Brain microvascular endothelial cell (primary cell): ENCODE measurements at regions not wholly inside any gene's neighbourhood (a gene's known extent, or its start where the extent isn't known, plus 50 kb on each side); places are given as distances from the start of the nearest gene placed in this dataset.

Source experiments
- DNase-seq: peaks from one replicate; pipeline ENCODE4 v3.0.0-alpha.2; 2020
- H3K27ac ChIP-seq: fragments of 250-450 bp; sonication (Bioruptor Pico); 2 replicates; pipeline ENCODE4 v1.5.1; 2020; ENCODE audit warnings: mild to moderate bottlenecking, moderate library complexity
- H3K27me3 ChIP-seq: fragments of 250-450 bp; sonication (Bioruptor Pico); replicated peaks from 2 replicates; pipeline ENCODE4 v1.5.1; 2020; ENCODE audit warnings: mild to moderate bottlenecking
- H3K36me3 ChIP-seq: fragments of 250-450 bp; sonication (Bioruptor Pico); replicated peaks from 2 replicates; pipeline ENCODE4 v1.5.1; 2020; ENCODE audit warnings: mild to moderate bottlenecking
- H3K4me3 ChIP-seq: 2 replicates; pipeline ENCODE4 v1.5.1; 2011; ENCODE audit warnings: low read depth, mild to moderate bottlenecking, control low read depth, low read length, moderate library complexity
- in situ Hi-C: cut with HindIII; loops from 2 replicates; pipeline ENCODE4 v1.10.0; 2017; ENCODE audit warnings: low sequenced_read_pairs, low pct_ligation_motif_present
- TF ChIP-seq, protein P1 (sequence below): IDR thresholded peaks from 2 replicates; pipeline ENCODE4 v1.5.1; 2011; ENCODE audit warnings: low read depth, mild to moderate bottlenecking, moderate library complexity, low read length, control low read depth, inconsistent platforms; ENCODE audit errors: missing control alignments

DNA sequence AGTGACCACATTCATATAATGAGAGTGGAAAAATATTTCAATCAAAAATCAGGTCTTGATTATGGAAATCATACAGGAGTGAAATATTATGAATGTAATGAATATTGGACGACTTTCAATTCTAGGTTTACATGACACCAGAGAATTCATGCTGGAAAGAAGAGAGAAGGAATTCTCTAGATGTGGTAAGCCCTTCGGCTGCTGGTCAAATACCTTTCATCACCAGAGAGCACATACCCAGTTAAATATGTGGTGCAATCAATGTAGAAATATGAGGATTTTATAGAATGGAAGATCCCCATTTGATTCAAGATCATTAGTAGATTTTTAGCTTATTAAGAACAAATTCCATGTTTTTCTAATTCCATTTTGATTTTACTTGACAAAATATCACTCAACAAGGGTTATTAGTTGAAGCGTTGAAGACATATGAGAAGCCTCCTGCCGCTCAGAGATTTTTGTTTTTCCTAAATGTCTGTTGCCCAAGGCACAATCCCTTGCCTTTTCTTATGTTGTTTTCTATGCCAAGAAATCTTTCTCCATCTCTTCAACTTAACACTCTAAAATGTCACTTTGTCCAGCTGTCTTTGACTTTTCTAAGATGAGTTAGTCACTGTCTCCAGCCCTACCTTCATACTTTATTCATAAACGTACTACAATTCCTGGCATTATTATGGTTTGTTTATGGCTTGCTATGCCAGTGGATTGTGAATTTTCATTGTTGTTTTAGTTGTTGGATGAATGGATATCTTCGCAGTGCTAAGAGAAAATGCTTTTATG, 72.8 kb upstream of the ZDHHC17 start:
- in situ Hi-C loops: no loop called here
- H3K27me3 ChIP-seq: no peaks in the 10 kb centered on the region
- DNase-seq: no peak
- TF ChIP-seq, protein P1, sequence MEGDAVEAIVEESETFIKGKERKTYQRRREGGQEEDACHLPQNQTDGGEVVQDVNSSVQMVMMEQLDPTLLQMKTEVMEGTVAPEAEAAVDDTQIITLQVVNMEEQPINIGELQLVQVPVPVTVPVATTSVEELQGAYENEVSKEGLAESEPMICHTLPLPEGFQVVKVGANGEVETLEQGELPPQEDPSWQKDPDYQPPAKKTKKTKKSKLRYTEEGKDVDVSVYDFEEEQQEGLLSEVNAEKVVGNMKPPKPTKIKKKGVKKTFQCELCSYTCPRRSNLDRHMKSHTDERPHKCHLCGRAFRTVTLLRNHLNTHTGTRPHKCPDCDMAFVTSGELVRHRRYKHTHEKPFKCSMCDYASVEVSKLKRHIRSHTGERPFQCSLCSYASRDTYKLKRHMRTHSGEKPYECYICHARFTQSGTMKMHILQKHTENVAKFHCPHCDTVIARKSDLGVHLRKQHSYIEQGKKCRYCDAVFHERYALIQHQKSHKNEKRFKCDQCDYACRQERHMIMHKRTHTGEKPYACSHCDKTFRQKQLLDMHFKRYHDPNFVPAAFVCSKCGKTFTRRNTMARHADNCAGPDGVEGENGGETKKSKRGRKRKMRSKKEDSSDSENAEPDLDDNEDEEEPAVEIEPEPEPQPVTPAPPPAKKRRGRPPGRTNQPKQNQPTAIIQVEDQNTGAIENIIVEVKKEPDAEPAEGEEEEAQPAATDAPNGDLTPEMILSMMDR: no peak
- no peak overlapping the region for H3K4me3 ChIP-seq
- H3K36me3 ChIP-seq: no peaks in the 10 kb centered on the region
- H3K27ac ChIP-seq: no peak overlapping the region

DNA sequence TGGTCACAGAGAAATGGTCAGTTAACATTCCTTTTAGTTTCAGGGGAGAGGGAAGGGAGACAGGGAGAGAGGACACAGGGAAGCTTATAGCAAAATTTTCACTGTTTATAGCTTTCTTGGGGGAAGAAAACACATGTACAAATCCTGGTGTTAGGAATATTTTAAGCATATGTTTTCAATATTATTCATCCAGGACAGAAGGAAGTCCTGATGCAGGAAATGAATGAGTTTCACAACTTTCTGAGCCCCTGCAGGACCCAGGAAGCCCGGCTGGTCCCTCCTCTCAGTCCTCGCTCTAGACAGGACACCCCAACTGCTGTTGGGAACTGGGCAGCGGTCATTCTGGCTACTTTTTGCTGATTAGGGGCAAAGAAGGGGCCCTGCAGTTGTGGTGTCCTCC, 71.1 kb upstream of the ZDHHC17 start:
- H3K27ac ChIP-seq: no peak overlapping the region
- TF ChIP-seq, protein P1: no peak
- H3K36me3 ChIP-seq: no peaks in the 10 kb centered on the region
- no peak overlapping the region for H3K4me3 ChIP-seq
- in situ Hi-C loops: no loop called here
- no peaks in the 10 kb centered on the region for H3K27me3 ChIP-seq
- no peak for DNase-seq

DNA sequence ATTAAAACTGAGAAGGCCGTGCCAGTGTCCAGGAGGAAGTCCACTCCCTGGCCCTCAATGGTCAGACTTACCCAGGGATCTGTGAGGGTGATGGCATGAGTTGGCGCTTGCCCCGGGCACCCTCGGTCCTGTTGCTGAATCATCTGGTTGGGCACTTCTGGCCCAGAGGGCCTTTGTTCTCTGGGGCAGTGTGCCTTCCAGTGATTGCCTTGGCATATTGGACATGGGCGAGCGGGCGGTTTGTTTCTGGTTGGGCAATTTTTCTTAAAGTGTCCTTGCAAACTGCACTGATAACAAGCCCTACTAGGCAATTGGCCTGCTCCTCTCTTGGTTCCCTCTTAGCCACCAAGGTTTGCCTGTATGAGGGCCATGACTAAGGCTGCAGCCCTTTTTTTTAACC, 69.5 kb upstream of the ZDHHC17 start:
- no peak overlapping the region for H3K27ac ChIP-seq
- H3K36me3 ChIP-seq: no peaks in the 10 kb centered on the region
- TF ChIP-seq, protein P1: no peak
- in situ Hi-C loops: no loop called here
- H3K4me3 ChIP-seq: no peak overlapping the region
- no peaks in the 10 kb centered on the region for H3K27me3 ChIP-seq
- no peak for DNase-seq

GRCh38 chr12:76696186-76696585, 67.7 kb upstream of the ZDHHC17 start:
- H3K27me3 ChIP-seq: no peaks in the 10 kb centered on the region
- H3K4me3 ChIP-seq: no peak overlapping the region
- H3K27ac ChIP-seq: no peak overlapping the region
- H3K36me3 ChIP-seq: no peaks in the 10 kb centered on the region
- TF ChIP-seq, protein P1: no peak
- no peak for DNase-seq
- in situ Hi-C loops: no loop called here

DNA sequence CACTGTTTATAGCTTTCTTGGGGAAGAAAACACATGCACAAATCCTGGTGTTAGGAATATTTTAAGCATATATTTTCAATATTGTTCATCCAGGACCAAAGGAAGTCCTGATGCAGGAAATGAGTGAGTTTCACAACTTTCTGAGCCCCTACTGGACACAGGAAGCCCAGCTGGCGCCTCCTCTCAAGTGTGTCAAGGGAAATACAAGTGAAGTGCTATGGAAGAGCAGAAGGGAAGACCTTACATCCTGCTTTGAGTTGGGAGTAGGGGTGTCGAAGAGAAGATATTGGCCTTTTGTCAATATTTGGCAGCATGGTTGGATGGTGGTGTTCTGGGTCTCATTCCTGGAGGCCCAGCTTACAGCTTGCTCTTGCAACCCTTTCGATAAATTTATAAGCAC, 66.1 kb upstream of the ZDHHC17 start:
- TF ChIP-seq, protein P1: peak; percentile 42
- in situ Hi-C loops: no loop called here
- DNase-seq: no peak
- H3K36me3 ChIP-seq: no peaks in the 10 kb centered on the region
- no peaks in the 10 kb centered on the region for H3K27me3 ChIP-seq
- H3K4me3 ChIP-seq: no peak overlapping the region
- no peak overlapping the region for H3K27ac ChIP-seq

DNA sequence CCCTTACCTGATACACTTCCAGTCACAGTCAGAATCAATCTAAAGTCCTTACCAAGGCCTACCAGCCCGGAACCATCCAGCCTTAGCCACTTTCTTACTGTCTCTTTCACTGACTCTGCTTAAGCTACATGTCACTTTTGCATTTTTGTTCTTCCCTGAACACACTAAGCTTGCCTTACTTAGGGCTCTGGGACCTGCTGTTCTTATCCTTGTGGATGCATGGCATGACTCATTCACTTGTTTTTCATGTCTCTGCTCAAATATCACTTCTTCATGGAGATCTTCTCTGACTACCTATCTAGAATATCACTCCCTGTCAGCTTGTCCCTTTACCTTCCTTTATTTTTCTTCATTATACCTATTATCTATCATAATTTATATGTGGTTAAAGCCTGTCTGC, 65.6 kb upstream of the ZDHHC17 start:
- H3K36me3 ChIP-seq: no peaks in the 10 kb centered on the region
- no peak overlapping the region for H3K27ac ChIP-seq
- H3K27me3 ChIP-seq: no peaks in the 10 kb centered on the region
- no peak for DNase-seq
- in situ Hi-C loops: no loop called here
- TF ChIP-seq, protein P1: no peak
- no peak overlapping the region for H3K4me3 ChIP-seq
